Lower leg skin (tissue), 3 donors: ENCODE measurements at regions not wholly inside any gene's neighbourhood (a gene's known extent, or its start where the extent isn't known, plus 50 kb on each side); places are given as distances from the start of the nearest gene placed in this dataset.

Source experiments
- POLR2A ChIP-seq, 2 donors: fragments of 450-650 bp; IDR thresholded peaks; one replicate each; pipeline ENCODE4 v1.6.1; 2016 to 2017; ENCODE audit warnings: antibody characterized with exemption in 2 of 2, mild to moderate bottlenecking in 1 of 2, moderate library complexity in 1 of 2
- TF ChIP-seq, protein P1 (sequence below), 3 donors: fragments of 450-650 bp; IDR thresholded peaks; one replicate each; pipeline ENCODE4 v1.5.1; 2016; ENCODE audit warnings: antibody characterized with exemption in 3 of 3, mild to moderate bottlenecking in 3 of 3, moderate library complexity in 2 of 3

DNA sequence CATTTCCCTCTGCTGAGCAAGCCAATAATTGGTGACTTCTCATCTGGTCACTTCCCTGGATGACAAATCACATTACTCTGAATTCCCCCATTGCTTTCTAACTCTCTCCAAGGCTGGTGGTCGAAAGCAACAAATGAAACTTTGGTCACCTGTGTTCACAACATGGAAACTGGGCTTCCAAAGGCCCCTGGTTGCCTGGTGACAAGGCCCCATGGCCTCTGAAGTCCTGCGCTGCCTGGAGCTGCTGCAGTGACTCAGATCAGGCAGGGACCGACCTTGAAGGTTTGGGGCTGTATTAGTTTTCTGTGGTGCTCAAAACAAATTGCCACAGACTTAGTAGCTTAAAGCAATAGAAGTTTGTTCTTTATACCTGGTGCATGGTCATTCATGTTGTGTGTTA lies 345.3 kb downstream of the WDR72 start:
- TF ChIP-seq, protein P1, sequence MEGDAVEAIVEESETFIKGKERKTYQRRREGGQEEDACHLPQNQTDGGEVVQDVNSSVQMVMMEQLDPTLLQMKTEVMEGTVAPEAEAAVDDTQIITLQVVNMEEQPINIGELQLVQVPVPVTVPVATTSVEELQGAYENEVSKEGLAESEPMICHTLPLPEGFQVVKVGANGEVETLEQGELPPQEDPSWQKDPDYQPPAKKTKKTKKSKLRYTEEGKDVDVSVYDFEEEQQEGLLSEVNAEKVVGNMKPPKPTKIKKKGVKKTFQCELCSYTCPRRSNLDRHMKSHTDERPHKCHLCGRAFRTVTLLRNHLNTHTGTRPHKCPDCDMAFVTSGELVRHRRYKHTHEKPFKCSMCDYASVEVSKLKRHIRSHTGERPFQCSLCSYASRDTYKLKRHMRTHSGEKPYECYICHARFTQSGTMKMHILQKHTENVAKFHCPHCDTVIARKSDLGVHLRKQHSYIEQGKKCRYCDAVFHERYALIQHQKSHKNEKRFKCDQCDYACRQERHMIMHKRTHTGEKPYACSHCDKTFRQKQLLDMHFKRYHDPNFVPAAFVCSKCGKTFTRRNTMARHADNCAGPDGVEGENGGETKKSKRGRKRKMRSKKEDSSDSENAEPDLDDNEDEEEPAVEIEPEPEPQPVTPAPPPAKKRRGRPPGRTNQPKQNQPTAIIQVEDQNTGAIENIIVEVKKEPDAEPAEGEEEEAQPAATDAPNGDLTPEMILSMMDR (IDR thresholded peaks at IDR 0.05) = no peak
- no peak for TF ChIP-seq POLR2A (IDR thresholded peaks at IDR 0.05)
